22Rv1 (cell line): ENCODE measurements at regions not wholly inside any gene's neighbourhood (a gene's known extent, or its start where the extent isn't known, plus 50 kb on each side); places are given as distances from the start of the nearest gene placed in this dataset.

Source experiments
- H3K27ac ChIP-seq: fragments of 450-650 bp; 2 replicates; pipeline ENCODE4 v1.5.1; 2017
- ZFX ChIP-seq: fragments of 450-650 bp; IDR thresholded peaks from 2 replicates; pipeline ENCODE4 v1.6.1; 2017; ENCODE audit warnings: antibody characterized with exemption, borderline replicate concordance
- TF ChIP-seq, protein P1 (sequence below): fragments of 450-650 bp; IDR thresholded peaks from 2 replicates; pipeline ENCODE4 v1.5.1; 2017; ENCODE audit warnings: mild to moderate bottlenecking

DNA sequence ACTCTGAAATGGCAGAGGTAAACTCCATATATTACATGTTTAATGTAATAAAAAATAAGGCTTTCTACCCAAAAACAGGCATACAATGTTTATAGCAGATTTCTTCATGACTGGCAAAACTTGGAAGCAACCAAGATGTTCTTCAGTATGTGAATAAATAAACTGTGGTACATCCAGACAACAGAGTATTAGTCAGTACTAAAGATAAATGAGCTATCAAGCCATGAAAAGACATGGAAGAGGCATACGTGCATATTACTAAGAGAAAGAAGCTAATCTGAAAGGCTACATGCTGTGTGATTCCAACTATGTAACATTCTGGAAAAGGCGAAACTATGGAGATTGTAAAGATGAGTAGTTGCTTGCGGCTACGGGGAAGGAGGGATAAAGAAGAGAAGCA, 97.4 kb downstream of the OSR1 start:
- no peak overlapping the region for H3K27ac ChIP-seq
- TF ChIP-seq ZFX = no peak

DNA sequence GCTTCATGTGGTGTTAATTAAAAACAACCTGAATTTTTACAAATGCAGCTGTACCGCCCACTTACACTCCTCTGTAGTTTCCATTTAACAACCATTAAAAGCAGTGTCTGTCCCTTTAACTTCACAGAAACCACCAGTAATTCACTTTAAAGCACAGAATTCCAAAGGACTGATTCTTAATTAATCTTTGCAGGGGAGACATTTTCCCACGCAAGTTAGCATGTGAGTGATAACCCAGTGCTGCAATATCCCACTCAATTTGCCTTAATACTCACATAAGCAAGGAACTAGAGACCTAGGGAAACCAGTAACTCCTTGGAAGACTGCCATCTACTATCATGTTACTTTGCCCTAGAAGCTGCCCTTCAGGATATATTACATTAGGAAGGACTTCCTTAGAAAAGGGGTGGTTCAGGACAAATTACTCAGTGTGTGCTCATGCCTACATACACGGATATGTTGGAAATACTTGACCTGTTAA, 102.3 kb downstream of the OSR1 start:
- TF ChIP-seq, protein P1, sequence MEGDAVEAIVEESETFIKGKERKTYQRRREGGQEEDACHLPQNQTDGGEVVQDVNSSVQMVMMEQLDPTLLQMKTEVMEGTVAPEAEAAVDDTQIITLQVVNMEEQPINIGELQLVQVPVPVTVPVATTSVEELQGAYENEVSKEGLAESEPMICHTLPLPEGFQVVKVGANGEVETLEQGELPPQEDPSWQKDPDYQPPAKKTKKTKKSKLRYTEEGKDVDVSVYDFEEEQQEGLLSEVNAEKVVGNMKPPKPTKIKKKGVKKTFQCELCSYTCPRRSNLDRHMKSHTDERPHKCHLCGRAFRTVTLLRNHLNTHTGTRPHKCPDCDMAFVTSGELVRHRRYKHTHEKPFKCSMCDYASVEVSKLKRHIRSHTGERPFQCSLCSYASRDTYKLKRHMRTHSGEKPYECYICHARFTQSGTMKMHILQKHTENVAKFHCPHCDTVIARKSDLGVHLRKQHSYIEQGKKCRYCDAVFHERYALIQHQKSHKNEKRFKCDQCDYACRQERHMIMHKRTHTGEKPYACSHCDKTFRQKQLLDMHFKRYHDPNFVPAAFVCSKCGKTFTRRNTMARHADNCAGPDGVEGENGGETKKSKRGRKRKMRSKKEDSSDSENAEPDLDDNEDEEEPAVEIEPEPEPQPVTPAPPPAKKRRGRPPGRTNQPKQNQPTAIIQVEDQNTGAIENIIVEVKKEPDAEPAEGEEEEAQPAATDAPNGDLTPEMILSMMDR = no peak
- TF ChIP-seq ZFX = no peak
- no peak overlapping the region for H3K27ac ChIP-seq

DNA sequence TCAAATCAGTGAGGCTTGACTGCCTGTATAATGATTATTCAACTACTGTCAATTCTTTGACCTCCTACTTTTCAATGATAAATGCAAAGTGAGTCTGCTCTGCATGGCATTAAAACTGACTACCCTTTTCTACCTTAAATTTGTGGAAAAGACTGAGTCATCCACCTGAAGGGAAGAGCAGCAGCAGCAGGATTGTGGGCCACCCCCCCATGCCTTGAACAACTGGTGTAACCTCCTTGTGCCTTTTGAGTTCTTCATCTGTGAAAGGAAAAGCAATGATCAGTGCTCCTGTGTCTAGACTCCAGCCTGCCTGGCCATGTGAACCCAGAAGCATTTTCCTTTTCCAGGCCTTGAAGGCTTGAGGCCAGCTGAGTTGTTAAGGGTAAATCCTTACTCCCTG, 102.9 kb downstream of the OSR1 start:
- no peak for TF ChIP-seq ZFX
- TF ChIP-seq, protein P1 = no peak
- no peak overlapping the region for H3K27ac ChIP-seq

DNA sequence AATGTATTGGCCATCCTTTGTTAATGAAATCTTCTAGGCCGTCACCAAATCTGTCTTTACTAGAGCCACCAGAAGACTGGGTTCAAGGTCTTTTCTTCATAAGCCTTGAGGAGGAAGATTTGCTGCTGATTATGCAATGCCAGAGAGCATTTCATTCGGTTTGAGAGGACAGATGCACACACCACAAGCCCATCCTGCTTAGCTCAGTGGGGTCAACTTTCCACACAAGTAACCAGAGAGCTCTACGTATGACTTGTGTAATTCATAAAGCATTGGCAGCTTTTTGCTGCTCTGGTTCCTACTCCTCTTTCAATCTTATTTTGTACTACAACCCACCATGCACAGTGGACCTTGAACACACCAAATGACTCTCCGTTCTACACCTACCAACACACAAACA, 106.9 kb downstream of the OSR1 start:
- H3K27ac ChIP-seq = no peak overlapping the region
- TF ChIP-seq, protein P1 = no peak
- no peak for TF ChIP-seq ZFX

DNA sequence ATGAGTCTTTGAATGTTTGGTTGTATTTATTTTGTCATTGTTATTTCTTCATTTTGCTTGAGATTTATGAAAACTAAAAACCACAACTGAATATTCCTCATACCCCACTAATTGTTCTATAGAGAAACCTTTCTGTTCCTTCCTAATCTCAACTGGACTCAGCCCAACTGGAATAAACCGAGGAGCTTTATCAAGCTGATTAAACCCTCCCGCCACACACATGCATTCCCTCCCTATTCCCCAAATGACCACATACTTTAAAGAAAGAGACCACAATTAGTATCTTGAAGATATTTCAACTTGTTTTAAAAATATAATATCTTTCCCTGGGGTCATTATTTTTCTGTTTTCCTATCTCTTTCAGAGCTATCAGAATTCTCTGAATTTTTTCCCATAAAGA, 107.5 kb downstream of the OSR1 start:
- H3K27ac ChIP-seq = no peak overlapping the region
- no peak for TF ChIP-seq ZFX
- TF ChIP-seq, protein P1 = no peak

DNA sequence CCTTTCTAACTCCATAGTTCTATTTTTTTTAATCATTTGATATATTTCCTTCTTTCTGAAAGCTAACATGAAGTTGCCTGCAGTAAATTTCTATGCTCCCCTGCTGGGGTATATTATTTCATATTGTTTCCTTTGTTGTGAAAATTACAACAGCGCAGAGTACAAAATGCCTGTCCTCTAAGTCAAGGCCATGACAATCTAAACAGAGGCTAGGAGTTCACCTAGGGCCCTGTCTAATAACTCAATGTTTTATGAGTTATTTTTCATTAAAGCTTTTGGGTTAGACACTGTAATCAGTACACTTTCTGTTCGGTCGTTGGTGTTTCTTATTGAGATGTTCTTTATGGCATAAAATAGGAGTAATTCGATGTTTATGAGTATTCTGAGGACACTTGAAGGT, 111.2 kb downstream of the OSR1 start:
- no peak overlapping the region for H3K27ac ChIP-seq
- no peak for TF ChIP-seq ZFX
- TF ChIP-seq, protein P1 = no peak

DNA sequence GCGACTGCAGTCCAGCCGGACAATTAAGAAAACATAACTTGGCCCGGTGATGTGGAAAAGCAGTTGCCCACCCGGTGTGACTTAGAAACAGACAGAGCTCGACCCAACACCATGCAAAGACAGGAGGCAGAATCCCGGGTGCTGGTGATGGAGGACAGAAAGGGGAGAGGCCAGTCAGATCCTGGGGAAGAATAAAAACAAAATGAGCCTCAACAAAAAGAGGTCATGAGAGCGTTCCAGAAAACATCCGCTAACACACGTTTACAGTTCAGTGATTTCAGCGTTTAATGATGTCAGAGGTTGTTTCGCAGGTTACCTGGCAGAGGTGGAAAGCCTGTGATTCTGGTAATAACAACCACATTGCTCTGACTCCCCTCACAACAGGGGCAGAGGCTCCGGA, 111.9 kb downstream of the OSR1 start:
- no peak for TF ChIP-seq ZFX
- TF ChIP-seq, protein P1 = no peak
- H3K27ac ChIP-seq = no peak overlapping the region
